Type B pancreatic cell (in vitro differentiated cells): ENCODE measurements at regions not wholly inside any gene's neighbourhood (a gene's known extent, or its start where the extent isn't known, plus 50 kb on each side); places are given as distances from the start of the nearest gene placed in this dataset.

Experiments
- DNase-seq: peaks from one replicate; pipeline ENCODE4 v3.0.0; 2021; ENCODE audit warnings: mixed read lengths; ENCODE audit not compliant: unreplicated experiment; ENCODE audit errors: extremely low spot score
- H3K27ac Mint-ChIP-seq: 2 replicates; pipeline ENCODE4 v1.8.0; 2021; ENCODE audit warnings: mild to moderate bottlenecking, mixed read lengths
- H3K27me3 Mint-ChIP-seq: 2 replicates; pipeline ENCODE4 v1.8.0; 2021; ENCODE audit warnings: mixed read lengths
- H3K36me3 Mint-ChIP-seq: 2 replicates; pipeline ENCODE4 v1.8.0; 2021; ENCODE audit warnings: mixed read lengths
- H3K4me1 Mint-ChIP-seq: one replicate; pipeline ENCODE4 v1.8.0; 2021; ENCODE audit warnings: mixed read lengths; ENCODE audit not compliant: unreplicated experiment
- H3K4me3 Mint-ChIP-seq: 2 replicates; pipeline ENCODE4 v1.8.0; 2021; ENCODE audit warnings: mild to moderate bottlenecking, mixed read lengths
- H3K9me3 Mint-ChIP-seq: 2 replicates; pipeline ENCODE4 v1.8.0; 2021; ENCODE audit warnings: mixed read lengths
- CTCF ChIP-seq: fragments of 200-600 bp; sonication (generic); conservative IDR thresholded peaks from 2 replicates; pipeline ENCODE4 v1.5.0; 2021; ENCODE audit warnings: antibody characterized with exemption, mild to moderate bottlenecking

DNA sequence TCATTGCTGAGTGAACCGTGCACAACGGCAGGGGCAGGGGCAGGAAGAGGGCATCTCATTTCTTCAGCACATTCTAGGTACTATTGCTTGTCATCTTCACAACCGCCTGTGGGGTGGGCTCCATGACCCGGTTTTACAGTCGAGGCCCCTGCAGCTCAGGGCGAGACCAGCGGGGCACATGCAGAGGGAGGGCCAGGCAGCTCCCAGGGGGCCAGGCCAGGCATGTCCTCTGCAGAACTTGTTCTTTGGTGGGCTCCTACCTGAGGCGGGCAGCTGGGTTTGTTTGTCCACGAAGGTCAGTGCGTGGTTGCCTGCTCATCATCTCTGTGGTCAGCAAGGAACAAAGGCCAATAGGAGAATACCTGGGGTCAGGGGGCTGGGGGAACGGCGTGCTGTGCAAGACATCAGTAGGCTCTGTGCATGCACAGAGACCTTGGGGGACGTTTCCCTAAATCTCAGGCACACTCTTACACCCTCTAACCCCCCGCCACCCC is 75.1 kb upstream of the LEP start:
- Mint-ChIP-seq H3K27ac (no peak overlapping the region), H3K27me3 (peaks cover 90% of the 10 kb centered on the region), H3K36me3 (no peaks in the 10 kb centered on the region), H3K4me1 (peaks cover 4% of the 10 kb centered on the region), H3K9me3 (no peaks in the 10 kb centered on the region), H3K4me3 (peak overlapping the region; percentile 85)
- no peak for DNase-seq
- no peak for TF ChIP-seq CTCF

DNA sequence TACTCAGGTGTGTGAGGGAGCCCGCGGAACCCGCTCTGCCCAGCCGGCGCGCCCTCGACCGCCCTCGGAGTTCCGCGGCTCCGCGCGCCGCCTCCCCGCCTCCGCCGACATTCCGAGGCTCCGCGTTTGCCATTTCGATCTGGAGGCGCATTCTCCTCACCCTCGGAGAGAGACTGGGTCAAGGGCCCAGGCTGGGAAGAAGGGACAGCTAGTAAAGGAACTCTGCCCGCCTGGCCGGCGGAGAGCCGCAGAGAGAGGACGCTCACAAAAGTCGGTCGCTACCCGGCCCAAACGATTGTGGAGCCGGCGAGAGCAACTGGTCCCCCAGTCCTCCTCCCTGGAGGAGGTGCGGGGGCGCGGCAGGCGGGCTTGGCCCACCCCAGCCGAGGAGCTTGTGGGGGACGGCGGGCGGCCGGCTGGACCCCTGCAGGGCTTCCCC is 74.5 kb upstream of the LEP start:
- no peaks in the 10 kb centered on the region for H3K9me3 Mint-ChIP-seq
- no peaks in the 10 kb centered on the region for H3K36me3 Mint-ChIP-seq
- DNase-seq, result no peak
- TF ChIP-seq CTCF, result no peak
- peak overlapping the region; percentile 85 for H3K4me3 Mint-ChIP-seq
- H3K4me1 Mint-ChIP-seq, result peaks cover 4% of the 10 kb centered on the region
- peaks cover 90% of the 10 kb centered on the region for H3K27me3 Mint-ChIP-seq
- no peak overlapping the region for H3K27ac Mint-ChIP-seq

- no peak for TF ChIP-seq CTCF
- H3K9me3 Mint-ChIP-seq, result no peaks in the 10 kb centered on the region
- H3K27ac Mint-ChIP-seq, result peak overlapping the region; percentile 51
- H3K4me3 Mint-ChIP-seq, result peak overlapping the region; percentile 85
- peaks cover 90% of the 10 kb centered on the region for H3K27me3 Mint-ChIP-seq
- no peak for DNase-seq
- H3K4me1 Mint-ChIP-seq, result peaks cover 4% of the 10 kb centered on the region
- H3K36me3 Mint-ChIP-seq, result no peaks in the 10 kb centered on the region
Observed at GRCh38 chr7:128167042-128167701, 73.9 kb upstream of the LEP start.

DNA sequence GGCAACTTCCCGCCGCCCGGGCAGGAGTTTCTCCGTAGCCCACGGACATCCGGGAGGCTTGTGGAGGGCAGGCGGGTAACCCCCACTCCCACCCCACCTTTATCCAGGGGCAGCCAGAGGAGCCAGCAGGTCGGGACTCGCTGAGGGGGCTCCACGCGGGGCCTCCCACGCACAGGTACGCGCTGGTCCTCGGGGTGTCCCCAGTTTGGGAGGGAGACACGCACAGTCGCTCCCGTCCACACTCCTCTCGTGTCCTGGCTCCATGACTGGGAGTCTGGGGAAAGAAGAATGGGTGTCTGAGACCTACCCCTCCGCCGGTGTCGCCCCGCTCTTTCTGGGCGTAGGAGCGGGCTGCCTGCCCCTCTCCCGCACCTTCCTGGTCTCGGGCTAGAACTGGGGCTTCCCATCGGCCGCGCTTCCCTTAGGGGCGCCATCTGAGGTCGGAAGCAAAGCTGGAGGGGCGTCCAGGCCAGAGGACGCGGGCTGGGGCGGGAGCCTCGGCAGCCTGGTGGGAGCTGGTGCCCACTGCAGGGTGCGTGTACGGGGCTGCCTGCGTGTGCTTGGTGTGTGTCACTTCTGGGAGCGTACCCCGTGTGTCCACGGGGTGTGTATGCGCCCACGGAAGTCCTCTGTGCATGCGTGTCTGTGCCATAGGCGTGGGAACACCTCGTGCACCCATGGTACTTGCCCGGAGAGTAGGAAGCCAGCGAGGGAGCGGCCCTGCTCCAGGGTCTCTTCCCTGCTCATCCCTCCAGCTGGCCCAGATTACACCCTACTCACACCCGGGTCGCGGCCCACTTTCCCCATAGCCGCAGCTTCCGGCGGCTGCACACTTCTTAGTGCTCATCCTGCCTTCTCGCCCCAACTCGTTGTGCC is 73.0 kb upstream of the LEP start:
- no peaks in the 10 kb centered on the region for H3K9me3 Mint-ChIP-seq
- H3K4me1 Mint-ChIP-seq, result peaks cover 4% of the 10 kb centered on the region
- no peak for TF ChIP-seq CTCF
- H3K27ac Mint-ChIP-seq, result no peak overlapping the region
- no peak for DNase-seq
- H3K4me3 Mint-ChIP-seq, result peak overlapping the region; percentile 83
- peaks cover 89% of the 10 kb centered on the region for H3K27me3 Mint-ChIP-seq
- H3K36me3 Mint-ChIP-seq, result no peaks in the 10 kb centered on the region

- Mint-ChIP-seq H3K4me1 (peaks cover 4% of the 10 kb centered on the region), H3K36me3 (no peaks in the 10 kb centered on the region), H3K27ac (no peak overlapping the region), H3K27me3 (peaks cover 86% of the 10 kb centered on the region), H3K4me3 (peak overlapping the region; percentile 83), H3K9me3 (no peaks in the 10 kb centered on the region)
- peak; percentile 78 for DNase-seq
- no peak for TF ChIP-seq CTCF
Observed at GRCh38 chr7:128168667-128169210, 72.3 kb upstream of the LEP start.
